ENCODE measurements at regions not wholly inside any gene's neighbourhood (a gene's known extent, or its start where the extent isn't known, plus 50 kb on each side); places are given as distances from the start of the nearest gene placed in this dataset.

DNA sequence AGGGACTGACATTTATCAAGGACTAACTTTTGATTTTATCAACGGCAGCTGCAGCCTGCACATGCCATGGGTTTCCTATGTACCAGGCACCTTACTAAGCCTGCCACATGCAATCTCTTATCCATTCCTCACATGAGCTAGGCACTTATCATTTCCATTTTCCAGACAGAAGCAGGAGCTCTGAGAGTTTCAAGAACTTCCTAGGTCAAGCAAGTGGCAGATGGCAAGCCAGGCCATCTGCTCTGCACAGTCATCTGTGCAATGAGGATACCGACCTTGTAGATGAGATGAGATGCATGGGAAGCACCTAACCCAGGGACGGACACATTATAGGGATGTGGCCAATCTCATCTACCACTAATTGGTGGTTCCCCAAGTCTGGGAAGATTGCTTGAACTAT lies 339.4 kb upstream of the USP24 start:
- TF ChIP-seq, protein P1, sequence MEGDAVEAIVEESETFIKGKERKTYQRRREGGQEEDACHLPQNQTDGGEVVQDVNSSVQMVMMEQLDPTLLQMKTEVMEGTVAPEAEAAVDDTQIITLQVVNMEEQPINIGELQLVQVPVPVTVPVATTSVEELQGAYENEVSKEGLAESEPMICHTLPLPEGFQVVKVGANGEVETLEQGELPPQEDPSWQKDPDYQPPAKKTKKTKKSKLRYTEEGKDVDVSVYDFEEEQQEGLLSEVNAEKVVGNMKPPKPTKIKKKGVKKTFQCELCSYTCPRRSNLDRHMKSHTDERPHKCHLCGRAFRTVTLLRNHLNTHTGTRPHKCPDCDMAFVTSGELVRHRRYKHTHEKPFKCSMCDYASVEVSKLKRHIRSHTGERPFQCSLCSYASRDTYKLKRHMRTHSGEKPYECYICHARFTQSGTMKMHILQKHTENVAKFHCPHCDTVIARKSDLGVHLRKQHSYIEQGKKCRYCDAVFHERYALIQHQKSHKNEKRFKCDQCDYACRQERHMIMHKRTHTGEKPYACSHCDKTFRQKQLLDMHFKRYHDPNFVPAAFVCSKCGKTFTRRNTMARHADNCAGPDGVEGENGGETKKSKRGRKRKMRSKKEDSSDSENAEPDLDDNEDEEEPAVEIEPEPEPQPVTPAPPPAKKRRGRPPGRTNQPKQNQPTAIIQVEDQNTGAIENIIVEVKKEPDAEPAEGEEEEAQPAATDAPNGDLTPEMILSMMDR (IDR thresholded peaks at IDR 0.05; ENCODE audit: extremely low read depth, missing control alignments), result no peak
- DNase-seq (ENCODE audit: low spot score), result no peak

GRCh38 chr1:55552636-55553035 lies 337.5 kb upstream of the USP24 start:
- no peak for DNase-seq (ENCODE audit: low spot score)
- TF ChIP-seq, protein P1 (IDR thresholded peaks at IDR 0.05; ENCODE audit: extremely low read depth, missing control alignments), result no peak

DNA sequence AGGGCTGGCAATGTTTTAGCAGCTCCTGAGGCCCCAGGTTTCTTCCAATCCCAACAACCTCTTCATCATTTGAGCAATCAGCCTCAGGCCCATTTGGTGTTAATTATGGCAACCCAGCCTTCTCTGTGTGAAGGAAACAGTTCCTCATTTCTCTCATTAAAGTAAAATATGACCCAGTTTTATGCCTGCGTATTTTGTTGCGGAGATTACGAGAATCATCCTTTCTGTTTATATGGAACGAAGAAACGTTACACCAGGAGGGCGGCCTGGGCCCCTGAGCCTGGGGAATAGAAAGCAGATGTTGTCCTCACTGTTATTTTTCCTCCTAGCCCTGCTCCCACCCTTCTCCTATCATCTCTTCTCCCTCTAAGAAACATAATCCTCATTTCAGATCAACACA lies 332.2 kb upstream of the USP24 start:
- TF ChIP-seq, protein P1 (IDR thresholded peaks at IDR 0.05; ENCODE audit: extremely low read depth, missing control alignments), result no peak
- no peak for DNase-seq (ENCODE audit: low spot score)

- TF ChIP-seq, protein P1 (IDR thresholded peaks at IDR 0.05; ENCODE audit: extremely low read depth, missing control alignments), result no peak
- no peak for DNase-seq (ENCODE audit: low spot score)
Observed at GRCh38 chr1:55546553-55546952, 331.4 kb upstream of the USP24 start.

DNA sequence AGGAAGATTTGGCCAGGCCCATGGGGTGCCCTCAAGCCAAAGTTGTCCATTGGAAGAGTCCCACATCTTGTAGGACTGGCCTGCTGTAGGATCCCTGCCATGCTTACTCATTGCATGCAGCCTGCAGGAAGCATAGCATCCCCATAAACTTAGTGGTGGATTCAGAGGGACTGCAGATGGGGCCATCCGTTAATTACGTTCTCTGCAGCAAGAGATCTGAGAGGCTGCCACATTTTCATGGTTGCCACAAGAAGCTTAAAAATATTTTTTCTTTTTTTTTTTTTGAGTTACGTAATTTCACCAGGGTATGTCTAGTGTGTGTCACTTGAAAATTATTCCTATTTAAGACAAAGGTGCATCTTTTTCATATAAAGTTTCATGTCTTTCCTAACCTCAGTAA lies 329.7 kb upstream of the USP24 start:
- TF ChIP-seq, protein P1 (IDR thresholded peaks at IDR 0.05; ENCODE audit: extremely low read depth, missing control alignments), result no peak
- no peak for DNase-seq (ENCODE audit: low spot score)

DNA sequence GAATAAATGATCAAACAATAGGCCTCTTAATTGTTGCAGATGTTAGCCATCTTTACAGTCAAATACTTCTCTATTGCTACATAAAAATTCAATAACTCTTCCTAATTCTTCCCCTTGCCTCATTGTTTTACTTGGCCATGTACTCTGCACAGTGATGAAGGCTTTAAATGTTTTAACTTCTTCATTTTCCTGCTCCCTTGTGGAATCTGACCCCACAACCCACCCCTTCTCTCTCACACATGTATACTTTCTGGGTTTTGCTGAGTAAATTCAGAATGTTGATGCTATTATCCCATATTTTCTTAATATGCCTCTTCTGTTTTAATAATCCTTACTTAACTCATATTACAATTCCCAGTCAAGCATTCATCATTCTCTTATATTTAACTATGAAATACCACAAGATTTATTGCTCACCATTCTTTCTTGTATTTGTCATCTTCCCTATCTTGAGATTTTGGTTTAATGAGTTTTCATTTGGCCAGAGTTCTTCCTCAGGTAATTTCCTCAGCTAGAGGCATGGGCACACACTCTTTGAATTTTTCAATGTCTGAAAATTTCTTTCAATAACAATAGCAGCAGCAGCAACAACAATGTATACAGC lies 327.8 kb upstream of the USP24 start:
- no peak for DNase-seq (ENCODE audit: low spot score)
- TF ChIP-seq, protein P1 (IDR thresholded peaks at IDR 0.05; ENCODE audit: extremely low read depth, missing control alignments), result no peak

DNA sequence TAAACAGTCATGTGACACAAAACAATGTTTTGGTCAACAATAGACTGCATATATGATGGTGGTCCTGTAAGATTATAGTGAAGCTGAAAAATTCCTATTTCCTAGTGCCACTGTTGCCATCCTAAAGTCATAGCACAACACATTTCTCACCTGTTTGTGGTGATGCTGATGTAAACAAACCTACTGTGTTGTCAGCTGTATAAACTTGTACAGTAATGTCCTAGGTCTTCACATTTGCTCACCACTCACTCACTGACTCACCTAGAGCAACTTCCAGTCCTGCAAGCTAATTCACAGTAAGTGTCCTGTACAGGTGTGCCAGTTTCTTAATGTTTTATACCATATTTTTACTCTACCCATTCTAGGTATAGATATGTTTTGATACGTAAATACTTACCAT lies 326.1 kb upstream of the USP24 start:
- TF ChIP-seq, protein P1 (IDR thresholded peaks at IDR 0.05; ENCODE audit: extremely low read depth, missing control alignments), result no peak
- no peak for DNase-seq (ENCODE audit: low spot score)

Data from GM20000 (cell line).